GM18498 (cell line): ENCODE measurements at regions not wholly inside any gene's neighbourhood (a gene's known extent, or its start where the extent isn't known, plus 50 kb on each side); places are given as distances from the start of the nearest gene placed in this dataset.

Experiments
- ATAC-seq: cut with Tn5 transposase; IDR thresholded peaks from one replicate; pipeline ENCODE4 v1.9.1; 2021; ENCODE audit warnings: mild to moderate bottlenecking, moderate library complexity; ENCODE audit not compliant: unreplicated experiment

- no peak for ATAC-seq
Observed at GRCh38 chr1:83813576-83813975, 185.4 kb downstream of the TTLL7 start.

- no peak for ATAC-seq
Observed at GRCh38 chr1:83810144-83810543, 188.8 kb downstream of the TTLL7 start.

GRCh38 chr1:83808536-83808935 lies 190.4 kb downstream of the TTLL7 start:
- no peak for ATAC-seq

DNA sequence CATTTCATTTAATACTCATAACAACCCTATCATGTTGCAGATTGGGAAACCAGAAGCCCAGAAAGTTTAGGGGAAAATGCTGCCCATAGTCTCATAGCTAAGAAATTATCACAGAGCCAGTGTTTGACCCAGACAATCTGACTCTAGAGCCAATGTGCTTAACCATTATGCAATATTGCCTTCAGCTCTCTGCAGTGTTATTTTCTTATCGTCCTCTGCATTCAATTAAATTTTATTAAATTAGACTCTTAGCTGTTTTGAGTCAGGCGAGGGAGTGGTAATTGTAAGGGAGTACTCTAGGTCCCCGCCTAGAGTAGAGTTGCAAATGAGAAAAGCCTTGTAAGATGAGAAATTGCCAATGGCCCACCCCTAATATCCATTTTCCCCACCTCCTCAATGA lies 191.1 kb downstream of the TTLL7 start:
- no peak for ATAC-seq

DNA sequence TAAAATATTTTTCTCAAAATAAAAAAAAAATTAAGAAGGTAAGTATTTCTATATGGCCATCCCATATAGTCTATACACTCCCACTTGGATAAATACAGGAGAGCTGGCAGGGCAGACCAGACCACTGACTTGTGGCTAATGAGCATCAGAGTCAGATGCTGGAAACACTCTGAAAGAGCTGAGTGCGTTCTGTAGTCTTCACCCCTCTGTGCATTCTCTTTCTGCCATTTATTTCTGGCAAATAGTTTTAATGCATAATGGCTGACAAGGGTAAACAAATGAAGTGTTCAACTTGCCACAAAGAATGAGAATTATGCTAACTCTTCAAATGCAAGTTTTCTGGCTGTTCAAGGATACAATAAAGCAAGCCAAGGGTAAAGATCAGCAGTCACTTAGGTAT lies 191.7 kb downstream of the TTLL7 start:
- no peak for ATAC-seq

GRCh38 chr1:83805921-83806320 lies 193.0 kb downstream of the TTLL7 start:
- ATAC-seq: no peak

GRCh38 chr1:83802460-83803152 lies 196.3 kb downstream of the TTLL7 start:
- ATAC-seq: no peak

- no peak for ATAC-seq
Observed at GRCh38 chr1:83802023-83802422, 196.9 kb downstream of the TTLL7 start.

- ATAC-seq: no peak
Observed at GRCh38 chr1:83800066-83800465, 198.9 kb downstream of the TTLL7 start.

- no peak for ATAC-seq
Observed at GRCh38 chr1:83799594-83799993, 199.3 kb downstream of the TTLL7 start.

GRCh38 chr1:83798965-83799364 lies 200.0 kb downstream of the TTLL7 start:
- ATAC-seq: no peak

- ATAC-seq: no peak
Observed at GRCh38 chr1:83796409-83796808, 202.5 kb downstream of the TTLL7 start.

GRCh38 chr1:83794384-83794783 lies 204.5 kb downstream of the TTLL7 start:
- peak; percentile 90 for ATAC-seq

DNA sequence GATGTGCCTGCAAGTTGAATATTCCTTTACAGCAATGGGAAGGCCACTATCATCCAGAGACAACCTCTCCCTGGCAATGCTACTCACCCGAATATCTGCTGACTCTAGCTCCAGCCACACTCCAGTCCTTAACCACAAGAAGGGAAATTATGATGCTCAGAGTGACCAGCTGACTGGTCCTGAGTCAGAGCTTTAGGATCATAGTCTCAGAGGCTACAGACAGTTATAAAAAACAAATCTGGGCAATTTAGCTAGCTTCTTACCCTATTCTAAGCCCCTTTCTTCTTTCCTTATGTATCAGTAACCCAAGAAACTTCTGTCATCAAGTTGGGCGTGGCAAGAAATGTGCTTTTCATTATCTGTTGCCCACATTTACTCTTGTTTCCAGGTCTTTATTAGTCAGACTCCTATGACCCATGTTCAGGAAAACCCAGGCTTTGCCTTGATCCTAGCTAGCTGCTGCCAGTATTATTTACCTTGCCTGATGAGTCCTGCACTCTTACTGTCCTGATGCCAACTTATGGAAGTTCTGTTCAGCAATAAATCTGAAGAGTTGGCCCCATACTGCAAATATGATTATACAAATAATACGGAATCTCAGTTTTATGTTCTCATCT lies 207.0 kb downstream of the TTLL7 start:
- no peak for ATAC-seq

DNA sequence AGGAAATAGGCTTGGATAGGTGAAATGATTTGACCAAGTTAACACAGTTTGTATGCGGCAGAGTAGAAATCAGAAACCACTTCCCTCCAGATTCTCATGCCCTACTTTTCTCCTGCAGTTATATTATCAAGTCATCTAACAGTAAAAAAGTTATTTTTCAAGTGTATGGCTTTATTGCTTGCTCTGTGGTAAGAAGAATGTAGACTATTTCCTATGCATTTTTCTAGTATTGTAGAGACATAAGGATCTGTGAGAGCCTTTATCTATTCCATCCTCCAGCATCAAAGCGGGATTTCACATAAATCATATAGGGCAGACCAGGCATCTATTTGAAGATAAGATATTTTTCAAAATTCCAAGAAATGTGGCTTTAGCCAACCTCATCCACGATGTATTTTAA lies 208.5 kb downstream of the TTLL7 start:
- no peak for ATAC-seq

- no peak for ATAC-seq
Observed at GRCh38 chr1:83787246-83787998, 211.5 kb downstream of the TTLL7 start.

DNA sequence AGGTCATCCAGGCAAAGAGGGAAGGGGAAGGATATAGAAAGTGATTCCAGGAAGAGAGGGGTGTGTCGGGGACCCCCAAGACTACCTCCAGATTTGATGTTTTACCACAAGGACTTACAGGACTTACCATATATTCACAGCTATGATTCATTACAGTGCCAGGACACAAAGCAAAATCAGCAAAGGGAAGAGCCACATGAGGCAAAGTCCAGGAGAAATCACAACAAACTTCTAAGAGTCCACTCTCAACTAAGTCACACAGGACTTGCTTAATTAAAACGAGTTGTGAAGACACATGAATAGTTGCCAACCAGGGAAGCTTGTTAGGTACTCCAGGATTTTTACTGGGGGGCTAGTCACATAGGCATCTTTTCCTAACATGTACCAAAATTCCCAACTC lies 217.3 kb downstream of the TTLL7 start:
- no peak for ATAC-seq

- no peak for ATAC-seq
Observed at GRCh38 chr1:83779565-83779964, 219.4 kb downstream of the TTLL7 start.

- ATAC-seq: no peak
Observed at GRCh38 chr1:83777758-83778101, 221.2 kb downstream of the TTLL7 start.

DNA sequence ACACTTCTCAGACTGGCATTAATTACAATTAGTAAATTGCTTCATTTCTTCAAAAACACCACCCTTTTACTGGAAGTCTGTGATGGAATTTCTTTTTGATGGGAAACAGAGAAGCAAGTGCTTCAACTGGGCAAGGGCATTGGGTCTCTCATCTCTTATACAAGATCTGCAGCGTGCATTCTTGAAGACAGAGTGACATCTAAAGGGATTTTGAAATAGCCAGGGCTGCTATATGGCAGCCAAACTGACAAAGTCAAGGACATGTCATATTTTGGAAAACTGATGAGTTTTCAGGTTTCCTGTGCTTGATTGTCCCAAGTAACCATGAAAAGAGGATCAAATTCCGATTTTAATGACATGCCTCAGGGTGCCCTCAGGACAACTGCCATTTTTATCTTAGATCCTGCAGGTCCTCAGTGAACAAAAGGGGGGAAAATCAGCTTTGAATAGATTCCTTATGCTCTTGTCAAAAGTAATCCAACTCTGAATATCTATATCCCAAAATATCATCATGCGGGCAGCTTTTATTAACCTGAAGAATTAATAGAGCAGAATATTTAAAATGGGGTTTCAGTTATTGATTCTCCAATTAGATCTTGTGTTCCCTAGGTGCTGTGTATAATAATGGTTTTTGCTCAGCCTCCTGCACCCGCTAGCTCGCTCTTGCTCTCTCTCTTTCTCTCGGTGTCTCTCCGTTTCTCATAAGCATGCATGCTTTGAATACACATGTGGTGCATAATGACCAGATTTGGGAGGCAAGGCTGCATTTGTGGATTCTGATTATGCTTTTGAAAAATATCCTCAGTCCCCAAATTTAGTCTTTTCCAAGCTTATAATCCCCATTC lies 221.8 kb downstream of the TTLL7 start:
- no peak for ATAC-seq

- no peak for ATAC-seq
Observed at GRCh38 chr1:83775977-83776603, 222.8 kb downstream of the TTLL7 start.
